ENCODE measurements at regions not wholly inside any gene's neighbourhood (a gene's known extent, or its start where the extent isn't known, plus 50 kb on each side); places are given as distances from the start of the nearest gene placed in this dataset.

DNA sequence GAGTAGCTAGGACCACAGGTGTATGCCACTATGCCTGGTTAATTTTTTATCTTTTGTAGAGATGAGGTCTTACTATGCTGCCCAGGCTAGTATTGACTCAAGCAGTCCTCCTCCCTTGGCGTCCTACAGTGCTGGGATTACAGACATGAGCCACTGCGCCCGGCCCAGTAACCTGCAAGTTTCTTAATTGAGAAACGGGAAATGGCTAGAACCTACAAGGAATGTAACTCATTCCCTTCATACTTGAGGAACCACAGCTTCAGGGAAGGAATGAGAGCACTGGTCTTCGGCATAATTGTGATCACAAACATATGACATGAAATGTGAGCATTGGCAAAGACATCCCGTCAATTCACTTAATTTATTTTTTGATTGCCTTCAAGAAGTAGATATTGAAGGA is 157.0 kb downstream of the KLF5 start:
- H2BK15ac ChIP-seq (ENCODE audit: low read depth, low read length) = no peak overlapping the region
- H3K56ac ChIP-seq (ENCODE audit: extremely low read depth, insufficient read depth, low read length) = no peak overlapping the region
- H2AK5ac ChIP-seq (ENCODE audit: low read depth, low read length) = no peak overlapping the region
- intact Hi-C loops (cut with micrococcal nuclease) (no loop called here), dilution Hi-C loops (cut with HindIII; ENCODE audit: low sequenced_read_pairs, unreplicated experiment) (no loop called here), in situ Hi-C loops (cut with MboI; ENCODE audit: low sequenced_read_pairs) (no loop called here)
- POLR2A ChIA-PET (ENCODE audit: unreplicated experiment) = no interaction called here
- no peak overlapping the region for H2AK9ac ChIP-seq (replicated peaks; ENCODE audit: low read depth, low read length, poor library complexity)
- 0 out of 2 replicates have a peak overlapping the region, but pooled peaks have one; percentile 26 for H3K4ac ChIP-seq (ENCODE audit: low read depth, low read length)
- H2BK120ac ChIP-seq (ENCODE audit: low read depth, low read length) = peak overlapping the region; percentile 53; the same call in 1 of the 2 replicates
- no peaks in the 10 kb centered on the region for H4K20me1 ChIP-seq (ENCODE audit: insufficient read depth, low read length)
- peak; percentile 51 for ATAC-seq (ENCODE audit: low read depth)
- CTCF ChIA-PET = no interaction called here
- no CpG with 5 or more reads among the region's 6 CpGs for WGBS, 2 experiments (ENCODE audit: extremely low coverage in 2 of 2, insufficient read length in 1 of 2)
- H3K9me1 ChIP-seq (ENCODE audit: insufficient read depth, low read length) = no peaks in the 10 kb centered on the region
- no TSS peak for BruUV-seq (replicated peaks)
- no peak overlapping the region for H3K27ac ChIP-seq (ENCODE audit: insufficient read depth, low read length)
- H3K9me3 ChIP-seq (ENCODE audit: control insufficient read depth, insufficient read depth, low read length) = no peaks in the 10 kb centered on the region
- H3K79me1 ChIP-seq (ENCODE audit: low read depth in 1 of 2, low read length in 2 of 2) = no peaks in the 10 kb centered on the region
- DNase-seq = peak; percentile 26
- no peak overlapping the region for H3K14ac ChIP-seq (replicated peaks; ENCODE audit: low read depth, low read length)
- no peak overlapping the region for H3K4me3 ChIP-seq (ENCODE audit: insufficient read depth, low read depth, low read length)
- no peak for TF ChIP-seq RCOR1 (IDR thresholded peaks at IDR 0.05; ENCODE audit: insufficient replicate concordance, low read length)
- no peak for TF ChIP-seq NFE2L2 (IDR thresholded peaks at IDR 0.05; ENCODE audit: low read depth, low read length)
- no peak for TF ChIP-seq CEBPB (IDR thresholded peaks at IDR 0.05; ENCODE audit: low read depth, low read length)
- TF ChIP-seq, protein P1, sequence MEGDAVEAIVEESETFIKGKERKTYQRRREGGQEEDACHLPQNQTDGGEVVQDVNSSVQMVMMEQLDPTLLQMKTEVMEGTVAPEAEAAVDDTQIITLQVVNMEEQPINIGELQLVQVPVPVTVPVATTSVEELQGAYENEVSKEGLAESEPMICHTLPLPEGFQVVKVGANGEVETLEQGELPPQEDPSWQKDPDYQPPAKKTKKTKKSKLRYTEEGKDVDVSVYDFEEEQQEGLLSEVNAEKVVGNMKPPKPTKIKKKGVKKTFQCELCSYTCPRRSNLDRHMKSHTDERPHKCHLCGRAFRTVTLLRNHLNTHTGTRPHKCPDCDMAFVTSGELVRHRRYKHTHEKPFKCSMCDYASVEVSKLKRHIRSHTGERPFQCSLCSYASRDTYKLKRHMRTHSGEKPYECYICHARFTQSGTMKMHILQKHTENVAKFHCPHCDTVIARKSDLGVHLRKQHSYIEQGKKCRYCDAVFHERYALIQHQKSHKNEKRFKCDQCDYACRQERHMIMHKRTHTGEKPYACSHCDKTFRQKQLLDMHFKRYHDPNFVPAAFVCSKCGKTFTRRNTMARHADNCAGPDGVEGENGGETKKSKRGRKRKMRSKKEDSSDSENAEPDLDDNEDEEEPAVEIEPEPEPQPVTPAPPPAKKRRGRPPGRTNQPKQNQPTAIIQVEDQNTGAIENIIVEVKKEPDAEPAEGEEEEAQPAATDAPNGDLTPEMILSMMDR (conservative IDR thresholded peaks at IDR 0.05; ENCODE audit: low read depth, low read length) = no peak
- no peak for TF ChIP-seq SMC3 (IDR thresholded peaks at IDR 0.05; ENCODE audit: low read depth, low read length)
- TF ChIP-seq CHD1 (IDR thresholded peaks at IDR 0.05; ENCODE audit: low read depth, low read length) = no peak
- TF ChIP-seq, protein P2, sequence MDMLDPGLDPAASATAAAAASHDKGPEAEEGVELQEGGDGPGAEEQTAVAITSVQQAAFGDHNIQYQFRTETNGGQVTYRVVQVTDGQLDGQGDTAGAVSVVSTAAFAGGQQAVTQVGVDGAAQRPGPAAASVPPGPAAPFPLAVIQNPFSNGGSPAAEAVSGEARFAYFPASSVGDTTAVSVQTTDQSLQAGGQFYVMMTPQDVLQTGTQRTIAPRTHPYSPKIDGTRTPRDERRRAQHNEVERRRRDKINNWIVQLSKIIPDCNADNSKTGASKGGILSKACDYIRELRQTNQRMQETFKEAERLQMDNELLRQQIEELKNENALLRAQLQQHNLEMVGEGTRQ (IDR thresholded peaks at IDR 0.05; ENCODE audit: low read depth, low read length) = no peak
- H3K4me1 ChIP-seq (ENCODE audit: control insufficient read depth, insufficient read depth, low read length) = peaks cover 2% of the 10 kb centered on the region; the same call in 1 of the 2 replicates
- H4K8ac ChIP-seq (ENCODE audit: low read depth in 2 of 2, low read length in 2 of 2) = no peak overlapping the region
- H3K4me2 ChIP-seq (ENCODE audit: low read depth, low read length) = no peak overlapping the region
- H2AFZ ChIP-seq (replicated peaks; ENCODE audit: low read length, poor library complexity) = no peak overlapping the region
- H3K18ac ChIP-seq (ENCODE audit: low read depth, low read length) = no peak overlapping the region
- no peaks in the 10 kb centered on the region for H3K36me3 ChIP-seq (ENCODE audit: control insufficient read depth, insufficient read depth, low read length)
- no peak overlapping the region for H4K5ac ChIP-seq (ENCODE audit: low read depth, low read length)
- no peak overlapping the region for H2BK5ac ChIP-seq (ENCODE audit: low read depth, low read length, poor library complexity, severe bottlenecking)
- H3K9ac ChIP-seq (ENCODE audit: low read depth, low read length) = no peak overlapping the region
- no peak overlapping the region for H4K91ac ChIP-seq (ENCODE audit: insufficient read depth, low read depth, low read length)
- no peak overlapping the region for H2BK20ac ChIP-seq (ENCODE audit: low read depth, low read length)
- H3K27me3 ChIP-seq (ENCODE audit: control insufficient read depth, insufficient read depth, low read length) = no peaks in the 10 kb centered on the region
- 0 out of 2 replicates have a peak overlapping the region, but pooled peaks have one; percentile 42 for H3K23ac ChIP-seq (ENCODE audit: low read depth, low read length)
